ENCODE measurements at regions not wholly inside any gene's neighbourhood (a gene's known extent, or its start where the extent isn't known, plus 50 kb on each side); places are given as distances from the start of the nearest gene placed in this dataset.
"Not testable (repeated sequence)": the region's sequence is repeated elsewhere in the genome, so short reads cannot be mapped to it uniquely, and the experiment has no call there.

GRCh38 chr1:234853906-234854644 is 244.1 kb upstream of the IRF2BP2 start:
- TF ChIP-seq CTCF (IDR thresholded peaks at IDR 0.05): no peak
- TF ChIP-seq POLR2A (IDR thresholded peaks at IDR 0.05): no peak
- no peaks in the 10 kb centered on the region for H3K9me3 ChIP-seq
- no peaks in the 10 kb centered on the region for H3K4me1 ChIP-seq
- no peaks in the 10 kb centered on the region for H3K36me3 ChIP-seq
- no peak overlapping the region for H3K4me3 ChIP-seq
- no peaks in the 10 kb centered on the region for H3K27me3 ChIP-seq
- intact Hi-C loops (cut with DNase I; ENCODE audit: low total_unique reads): no loop called here
- peak overlapping the region in 1 of 2 donors; percentile 17 for H3K27ac ChIP-seq
- no peak for DNase-seq

GRCh38 chr1:234852659-234853058 is 242.7 kb upstream of the IRF2BP2 start:
- no peak for DNase-seq
- Histone ChIP-seq H3K27ac (no peak overlapping the region), H3K27me3 (no peaks in the 10 kb centered on the region), H3K36me3 (no peaks in the 10 kb centered on the region), H3K4me1 (no peaks in the 10 kb centered on the region), H3K4me3 (no peak overlapping the region), H3K9me3 (no peaks in the 10 kb centered on the region)
- TF ChIP-seq CTCF (IDR thresholded peaks at IDR 0.05) (no peak), POLR2A (IDR thresholded peaks at IDR 0.05) (no peak)
- intact Hi-C loops (cut with DNase I; ENCODE audit: low total_unique reads): no loop called here

- no peak for DNase-seq
Measured at GRCh38 chr1:234851450-234852438, 241.8 kb upstream of the IRF2BP2 start.

GRCh38 chr1:234849832-234850231 is 239.9 kb upstream of the IRF2BP2 start:
- no peaks in the 10 kb centered on the region for H3K27me3 ChIP-seq
- H3K9me3 ChIP-seq: no peaks in the 10 kb centered on the region
- no peak overlapping the region for H3K27ac ChIP-seq
- no peaks in the 10 kb centered on the region for H3K36me3 ChIP-seq
- intact Hi-C loops (cut with DNase I; ENCODE audit: low total_unique reads): no loop called here
- no peak for DNase-seq
- no peak for TF ChIP-seq POLR2A (IDR thresholded peaks at IDR 0.05)
- H3K4me1 ChIP-seq: no peaks in the 10 kb centered on the region
- H3K4me3 ChIP-seq: no peak overlapping the region

More at GRCh38 chr1:234851450-234852438, 241.8 kb upstream of the IRF2BP2 start:
- Histone ChIP-seq H3K4me1 (no peaks in the 10 kb centered on the region), H3K27me3 (no peaks in the 10 kb centered on the region), H3K9me3 (no peaks in the 10 kb centered on the region), H3K27ac (no peak overlapping the region), H3K36me3 (no peaks in the 10 kb centered on the region), H3K4me3 (no peak overlapping the region)
- intact Hi-C loops (cut with DNase I; ENCODE audit: low total_unique reads): no loop called here
- TF ChIP-seq POLR2A (IDR thresholded peaks at IDR 0.05) (no peak), CTCF (IDR thresholded peaks at IDR 0.05) (no peak)

- Histone ChIP-seq H3K4me3 (no peak overlapping the region), H3K4me1 (no peaks in the 10 kb centered on the region), H3K27me3 (no peaks in the 10 kb centered on the region), H3K36me3 (no peaks in the 10 kb centered on the region), H3K9me3 (no peaks in the 10 kb centered on the region), H3K27ac (no peak overlapping the region)
- intact Hi-C loops (cut with DNase I; ENCODE audit: low total_unique reads): no loop called here
- TF ChIP-seq POLR2A (IDR thresholded peaks at IDR 0.05): no peak
- TF ChIP-seq CTCF (IDR thresholded peaks at IDR 0.05): no peak
- no peak for DNase-seq
Measured at GRCh38 chr1:234848972-234849649, 239.1 kb upstream of the IRF2BP2 start.

GRCh38 chr1:234846813-234847212 is 236.8 kb upstream of the IRF2BP2 start:
- DNase-seq; H3K27ac ChIP-seq; H3K4me3 ChIP-seq; intact Hi-C loops (cut with DNase I; ENCODE audit: low total_unique reads); H3K36me3 ChIP-seq; H3K9me3 ChIP-seq; H3K4me1 ChIP-seq; H3K27me3 ChIP-seq: not testable (repeated sequence)

All from uterus (tissue), 3 donors.